ENCODE measurements at regions not wholly inside any gene's neighbourhood (a gene's known extent, or its start where the extent isn't known, plus 50 kb on each side); places are given as distances from the start of the nearest gene placed in this dataset.

DNA sequence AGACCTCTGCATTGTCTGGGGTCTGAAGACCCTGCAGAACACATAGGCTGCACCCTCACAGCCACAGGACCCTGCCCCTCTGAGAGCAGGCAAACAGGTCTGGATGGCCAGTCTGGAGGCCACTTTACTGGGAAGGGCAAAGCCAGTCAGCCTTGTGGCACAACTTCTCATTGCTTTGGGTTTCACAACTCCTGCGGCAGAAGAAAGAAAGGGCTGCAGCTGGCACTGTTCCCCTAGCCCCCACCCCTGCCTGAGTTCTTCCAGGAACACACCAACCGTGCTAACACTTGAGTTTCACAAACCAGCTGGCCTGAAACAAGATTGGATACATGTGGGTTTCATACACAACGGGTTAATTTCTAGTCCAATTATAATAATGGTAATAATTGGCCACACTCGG lies 276.5 kb upstream of the MGAT5 start:
- TF ChIP-seq, protein P1, sequence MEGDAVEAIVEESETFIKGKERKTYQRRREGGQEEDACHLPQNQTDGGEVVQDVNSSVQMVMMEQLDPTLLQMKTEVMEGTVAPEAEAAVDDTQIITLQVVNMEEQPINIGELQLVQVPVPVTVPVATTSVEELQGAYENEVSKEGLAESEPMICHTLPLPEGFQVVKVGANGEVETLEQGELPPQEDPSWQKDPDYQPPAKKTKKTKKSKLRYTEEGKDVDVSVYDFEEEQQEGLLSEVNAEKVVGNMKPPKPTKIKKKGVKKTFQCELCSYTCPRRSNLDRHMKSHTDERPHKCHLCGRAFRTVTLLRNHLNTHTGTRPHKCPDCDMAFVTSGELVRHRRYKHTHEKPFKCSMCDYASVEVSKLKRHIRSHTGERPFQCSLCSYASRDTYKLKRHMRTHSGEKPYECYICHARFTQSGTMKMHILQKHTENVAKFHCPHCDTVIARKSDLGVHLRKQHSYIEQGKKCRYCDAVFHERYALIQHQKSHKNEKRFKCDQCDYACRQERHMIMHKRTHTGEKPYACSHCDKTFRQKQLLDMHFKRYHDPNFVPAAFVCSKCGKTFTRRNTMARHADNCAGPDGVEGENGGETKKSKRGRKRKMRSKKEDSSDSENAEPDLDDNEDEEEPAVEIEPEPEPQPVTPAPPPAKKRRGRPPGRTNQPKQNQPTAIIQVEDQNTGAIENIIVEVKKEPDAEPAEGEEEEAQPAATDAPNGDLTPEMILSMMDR (conservative IDR thresholded peaks at IDR 0.05; ENCODE audit: low read length), result no peak
- TF ChIP-seq EZH2phosphoT487 (IDR thresholded peaks at IDR 0.05; ENCODE audit: borderline replicate concordance), result no peak

Data from Loucy (cell line).